22Rv1 (cell line): ENCODE measurements at regions not wholly inside any gene's neighbourhood (a gene's known extent, or its start where the extent isn't known, plus 50 kb on each side); places are given as distances from the start of the nearest gene placed in this dataset.

Source experiments
- H3K27ac ChIP-seq: fragments of 450-650 bp; 2 replicates; pipeline ENCODE4 v1.5.1; 2017
- ZFX ChIP-seq: fragments of 450-650 bp; IDR thresholded peaks from 2 replicates; pipeline ENCODE4 v1.6.1; 2017; ENCODE audit warnings: antibody characterized with exemption, borderline replicate concordance
- TF ChIP-seq, protein P1 (sequence below): fragments of 450-650 bp; IDR thresholded peaks from 2 replicates; pipeline ENCODE4 v1.5.1; 2017; ENCODE audit warnings: mild to moderate bottlenecking

DNA sequence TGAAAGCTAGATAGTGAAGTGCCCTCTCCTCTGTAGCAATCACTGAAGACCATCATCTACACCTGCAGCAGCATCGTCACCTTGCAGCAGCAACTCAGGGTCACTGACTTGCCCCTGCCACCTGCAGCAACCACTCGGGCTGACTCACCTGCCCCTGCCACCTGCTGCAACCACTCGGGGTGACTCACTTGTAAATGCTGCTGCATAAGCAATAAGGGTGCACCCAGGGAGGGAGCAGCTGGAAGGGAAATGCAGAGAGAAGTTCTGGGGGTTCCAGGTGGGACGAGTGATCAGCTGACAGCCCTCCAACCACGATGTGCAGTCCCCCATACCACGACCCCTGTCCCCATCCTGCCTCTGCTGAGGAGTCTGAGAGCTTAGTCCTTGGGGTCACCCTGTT, 357.1 kb upstream of the SFSWAP start:
- no peak overlapping the region for H3K27ac ChIP-seq

DNA sequence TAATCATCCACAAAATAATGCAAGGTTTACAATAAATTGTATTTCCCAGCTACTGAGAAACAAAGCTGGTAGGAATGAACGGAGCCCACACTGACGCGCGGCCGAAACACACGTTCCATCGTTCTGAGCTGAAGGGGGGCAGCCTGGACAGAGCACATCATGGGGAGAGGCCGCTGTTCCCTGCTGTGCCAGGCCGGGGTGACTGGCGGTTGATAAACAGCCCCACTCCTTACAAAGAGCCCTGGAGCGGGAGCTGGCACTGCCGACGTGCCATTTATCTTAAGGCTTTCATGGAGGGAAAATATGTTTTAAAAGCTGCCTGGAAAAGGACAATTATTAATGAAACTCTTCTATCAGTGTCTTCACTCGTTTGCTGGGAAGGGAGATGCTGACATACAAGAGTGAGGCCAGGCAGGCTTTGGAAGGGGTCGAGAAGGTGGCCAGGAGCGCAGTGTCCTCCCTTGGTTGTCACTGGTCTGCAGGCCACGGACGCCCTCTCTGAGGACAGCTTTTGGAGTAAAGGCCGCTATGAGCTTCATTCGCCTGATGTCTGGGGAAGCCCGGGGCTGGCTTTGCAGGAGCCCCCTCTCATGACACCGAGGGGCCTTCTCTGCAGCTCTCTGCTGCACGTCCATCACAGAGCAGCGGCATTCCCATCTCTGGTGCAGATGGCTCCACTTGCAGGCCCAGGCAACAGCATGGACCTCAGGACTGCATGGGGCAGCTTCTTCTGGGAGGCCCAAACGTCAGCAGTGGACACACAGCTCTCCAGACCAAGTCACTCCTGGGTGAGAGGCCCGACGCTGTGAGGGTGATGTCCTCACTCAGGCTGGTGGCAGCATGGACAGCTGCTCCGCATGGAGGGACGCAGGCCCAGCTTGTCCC, 355.3 kb upstream of the SFSWAP start:
- TF ChIP-seq, protein P1, sequence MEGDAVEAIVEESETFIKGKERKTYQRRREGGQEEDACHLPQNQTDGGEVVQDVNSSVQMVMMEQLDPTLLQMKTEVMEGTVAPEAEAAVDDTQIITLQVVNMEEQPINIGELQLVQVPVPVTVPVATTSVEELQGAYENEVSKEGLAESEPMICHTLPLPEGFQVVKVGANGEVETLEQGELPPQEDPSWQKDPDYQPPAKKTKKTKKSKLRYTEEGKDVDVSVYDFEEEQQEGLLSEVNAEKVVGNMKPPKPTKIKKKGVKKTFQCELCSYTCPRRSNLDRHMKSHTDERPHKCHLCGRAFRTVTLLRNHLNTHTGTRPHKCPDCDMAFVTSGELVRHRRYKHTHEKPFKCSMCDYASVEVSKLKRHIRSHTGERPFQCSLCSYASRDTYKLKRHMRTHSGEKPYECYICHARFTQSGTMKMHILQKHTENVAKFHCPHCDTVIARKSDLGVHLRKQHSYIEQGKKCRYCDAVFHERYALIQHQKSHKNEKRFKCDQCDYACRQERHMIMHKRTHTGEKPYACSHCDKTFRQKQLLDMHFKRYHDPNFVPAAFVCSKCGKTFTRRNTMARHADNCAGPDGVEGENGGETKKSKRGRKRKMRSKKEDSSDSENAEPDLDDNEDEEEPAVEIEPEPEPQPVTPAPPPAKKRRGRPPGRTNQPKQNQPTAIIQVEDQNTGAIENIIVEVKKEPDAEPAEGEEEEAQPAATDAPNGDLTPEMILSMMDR: no peak
- TF ChIP-seq ZFX: no peak

More for the DNA sequence above, 357.1 kb upstream of the SFSWAP start:
- TF ChIP-seq, protein P1: no peak
- TF ChIP-seq ZFX: no peak

DNA sequence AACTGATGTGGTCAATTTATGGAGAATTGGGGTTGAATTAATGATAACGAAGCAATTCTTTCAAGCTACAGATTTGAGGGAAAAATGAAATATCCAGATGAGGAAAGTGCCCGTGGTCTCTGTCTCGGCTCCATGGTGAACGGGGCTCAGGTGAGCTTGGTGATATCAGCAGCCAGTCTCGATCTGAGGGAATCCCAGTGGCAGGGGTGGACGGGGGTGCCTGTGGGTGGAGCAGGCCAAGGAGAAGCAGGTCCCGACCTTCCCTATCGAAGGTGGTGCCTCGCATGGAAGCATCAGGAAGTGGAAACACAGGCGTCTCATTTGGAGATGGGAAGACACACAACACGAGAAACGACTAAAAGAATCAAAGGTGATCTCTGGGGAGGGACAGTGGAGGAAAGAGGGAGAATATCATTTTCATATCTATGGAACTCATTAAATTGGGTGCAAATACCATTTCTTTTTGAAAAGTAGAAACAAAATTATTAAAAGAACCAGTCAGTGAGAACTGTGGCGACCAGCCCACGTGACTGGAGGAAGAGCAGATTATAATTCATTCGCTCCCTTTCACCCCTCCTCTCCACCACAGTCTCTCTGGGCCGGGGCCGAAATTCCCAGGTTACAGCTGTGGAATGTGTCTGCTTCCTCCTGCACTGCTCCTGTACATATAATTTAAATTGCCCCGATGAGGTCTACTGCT, 354.3 kb upstream of the SFSWAP start:
- TF ChIP-seq ZFX: no peak
- TF ChIP-seq, protein P1: no peak

More for the DNA sequence above, 355.3 kb upstream of the SFSWAP start:
- H3K27ac ChIP-seq: no peak overlapping the region

GRCh38 chr12:131357185-131357747, 353.6 kb upstream of the SFSWAP start:
- TF ChIP-seq ZFX: no peak
- TF ChIP-seq, protein P1: no peak
- H3K27ac ChIP-seq: no peak overlapping the region

More for the DNA sequence above, 354.3 kb upstream of the SFSWAP start:
- no peak overlapping the region for H3K27ac ChIP-seq

DNA sequence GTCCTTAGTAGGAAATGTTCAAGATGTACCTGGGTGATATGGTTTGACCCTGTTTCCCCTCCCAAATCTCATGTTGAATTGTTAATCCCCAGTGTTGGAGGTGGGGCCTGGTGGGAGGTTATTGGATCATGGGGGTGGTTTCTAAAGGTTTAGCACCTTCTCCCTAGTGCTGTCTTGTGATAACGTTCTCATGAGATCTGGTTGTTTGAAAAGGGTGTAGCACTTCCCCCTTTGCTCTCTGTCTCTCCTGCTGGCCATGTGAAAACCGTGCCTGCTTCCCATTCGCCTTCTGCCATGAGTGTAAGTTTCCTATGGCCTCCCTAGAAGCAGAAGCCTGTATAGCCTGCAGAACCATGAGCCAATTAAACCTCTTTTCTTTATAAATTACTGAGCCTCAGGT, 353.0 kb upstream of the SFSWAP start:
- no peak overlapping the region for H3K27ac ChIP-seq
- TF ChIP-seq ZFX: no peak
- TF ChIP-seq, protein P1: no peak

- H3K27ac ChIP-seq: no peak overlapping the region
- TF ChIP-seq, protein P1: no peak
- TF ChIP-seq ZFX: no peak
Measured at GRCh38 chr12:131362291-131363211, 348.3 kb upstream of the SFSWAP start.
